Bronchial epithelial cell (primary cell): ENCODE measurements at regions not wholly inside any gene's neighbourhood (a gene's known extent, or its start where the extent isn't known, plus 50 kb on each side); places are given as distances from the start of the nearest gene placed in this dataset.
A peak's percentile ranks its signal among the peaks of the same experiment; 100 is the strongest.

Experiments
- DNase-seq: peaks from one replicate; pipeline ENCODE4 v3.0.0-alpha.2; 2010; ENCODE audit warnings: low read depth
- FAIRE-seq: peaks from 2 replicates; lab custom pipeline; 2011; peaks lifted over from hg19 to GRCh38; lab: Jason Lieb, UNC
- H3K27me3 ChIP-seq: 2 replicates; pipeline ENCODE4 v1.5.1; 2011; ENCODE audit warnings: low read length; ENCODE audit not compliant: control insufficient read depth, insufficient read depth
- H3K36me3 ChIP-seq: 2 replicates; pipeline ENCODE4 v1.5.1; 2011; ENCODE audit warnings: low read length; ENCODE audit not compliant: control insufficient read depth, insufficient read depth
- H3K4me3 ChIP-seq: 2 replicates; pipeline ENCODE4 v1.5.1; 2011; ENCODE audit warnings: mild to moderate bottlenecking, low read depth, low read length, control low read depth
- CTCF ChIP-seq: IDR thresholded peaks from 2 replicates; pipeline ENCODE4 v1.5.1; 2011; ENCODE audit warnings: mild to moderate bottlenecking, moderate library complexity, low read length, control low read depth, inconsistent platforms; ENCODE audit not compliant: insufficient read depth, severe bottlenecking

- Histone ChIP-seq H3K27me3 (no peaks in the 10 kb centered on the region), H3K4me3 (no peak overlapping the region), H3K36me3 (no peaks in the 10 kb centered on the region)
- DNase-seq (no peak), FAIRE-seq (no peak)
- TF ChIP-seq CTCF, result no peak
Observed at GRCh38 chr6:109298605-109299264, 83.5 kb downstream of the CD164 start.

GRCh38 chr6:109297406-109298110, 84.7 kb downstream of the CD164 start:
- FAIRE-seq (no peak), DNase-seq (no peak)
- Histone ChIP-seq H3K36me3 (no peaks in the 10 kb centered on the region), H3K27me3 (no peaks in the 10 kb centered on the region), H3K4me3 (no peak overlapping the region)
- no peak for TF ChIP-seq CTCF

GRCh38 chr6:109296971-109297372, 85.3 kb downstream of the CD164 start:
- Histone ChIP-seq H3K27me3 (no peaks in the 10 kb centered on the region), H3K36me3 (no peaks in the 10 kb centered on the region), H3K4me3 (no peak overlapping the region)
- FAIRE-seq (no peak), DNase-seq (no peak)
- TF ChIP-seq CTCF, result no peak

- Histone ChIP-seq H3K27me3 (no peaks in the 10 kb centered on the region), H3K36me3 (no peaks in the 10 kb centered on the region), H3K4me3 (no peak overlapping the region)
- FAIRE-seq (no peak), DNase-seq (peak; percentile 20)
- TF ChIP-seq CTCF, result no peak
Observed at GRCh38 chr6:109296452-109296851, 85.8 kb downstream of the CD164 start.

- no peak for FAIRE-seq
Observed at GRCh38 chr6:109295774-109296156, 86.5 kb downstream of the CD164 start.

More at GRCh38 chr6:109295774-109296156, 86.5 kb downstream of the CD164 start:
- no peak for TF ChIP-seq CTCF
- Histone ChIP-seq H3K27me3 (no peaks in the 10 kb centered on the region), H3K4me3 (no peak overlapping the region), H3K36me3 (no peaks in the 10 kb centered on the region)
- no peak for DNase-seq
